ENCODE measurements at regions not wholly inside any gene's neighbourhood (a gene's known extent, or its start where the extent isn't known, plus 50 kb on each side); places are given as distances from the start of the nearest gene placed in this dataset.

GRCh38 chr13:70424928-70425327 lies 316.7 kb upstream of the KLHL1 start:
- in situ Hi-C loops (cut with MboI; ENCODE audit: low sequenced_read_pairs) = no loop called here

DNA sequence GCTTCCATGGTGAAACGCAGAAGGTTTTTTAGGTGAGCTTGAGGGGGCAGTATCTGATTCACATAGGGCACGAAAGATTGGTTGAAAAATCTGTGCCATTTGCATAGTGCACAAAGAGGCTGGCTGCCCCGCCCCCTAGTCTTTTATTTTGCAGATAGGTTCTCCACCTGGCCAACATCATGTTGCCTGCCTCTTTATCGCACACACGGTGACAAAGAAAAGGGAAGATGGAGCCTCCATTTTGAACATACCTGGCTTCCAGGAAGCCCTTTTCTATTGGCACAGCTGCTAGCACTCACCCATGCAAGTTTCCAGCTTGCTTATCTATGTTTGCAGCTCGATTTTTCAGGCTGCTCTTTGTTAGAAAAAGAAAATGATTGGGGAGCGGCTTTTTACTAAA lies 316.2 kb upstream of the KLHL1 start:
- in situ Hi-C loops (cut with MboI; ENCODE audit: low sequenced_read_pairs) = no loop called here

GRCh38 chr13:70415136-70415535 lies 306.9 kb upstream of the KLHL1 start:
- in situ Hi-C loops (cut with MboI; ENCODE audit: low sequenced_read_pairs) = no loop called here

GRCh38 chr13:70408865-70409264 lies 300.6 kb upstream of the KLHL1 start:
- in situ Hi-C loops (cut with MboI; ENCODE audit: low sequenced_read_pairs) = no loop called here

DNA sequence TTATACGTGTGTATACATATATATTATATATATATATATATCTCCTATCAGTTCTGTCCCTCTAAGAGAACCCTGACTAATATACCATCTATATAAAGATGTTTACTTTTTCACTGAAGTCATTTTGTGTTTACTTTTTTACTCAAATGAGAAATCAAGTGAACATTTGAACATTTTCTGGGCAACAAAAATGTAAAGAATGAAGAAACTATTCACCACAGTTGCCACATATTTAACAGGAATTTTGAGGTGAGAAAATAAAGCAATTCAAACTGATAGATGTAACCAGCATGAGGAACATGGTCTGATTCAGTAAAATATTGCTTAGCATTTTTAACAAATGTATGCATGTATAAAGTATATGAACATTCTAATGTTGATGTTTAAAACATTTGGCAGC lies 299.2 kb upstream of the KLHL1 start:
- in situ Hi-C loops (cut with MboI; ENCODE audit: low sequenced_read_pairs) = no loop called here

DNA sequence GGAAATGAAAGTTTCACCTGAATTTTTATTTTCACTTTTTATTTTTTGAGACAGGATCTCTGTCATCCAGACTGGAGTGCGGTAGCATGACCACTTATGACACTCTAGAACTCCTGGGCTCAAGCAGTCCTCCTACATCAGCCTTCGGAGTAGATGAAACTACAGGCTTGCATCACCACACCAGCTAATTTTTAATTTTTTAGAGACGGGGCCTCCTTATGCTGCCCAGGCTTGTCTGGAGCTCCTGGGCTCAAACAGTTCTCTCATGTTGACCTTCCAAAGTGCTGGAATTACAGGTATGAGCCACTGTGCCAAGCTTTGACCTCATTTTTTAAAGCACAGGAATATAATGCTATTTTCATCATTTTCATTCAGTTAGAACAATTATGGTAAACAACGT lies 297.0 kb upstream of the KLHL1 start:
- in situ Hi-C loops (cut with MboI; ENCODE audit: low sequenced_read_pairs) = no loop called here

- in situ Hi-C loops (cut with MboI; ENCODE audit: low sequenced_read_pairs) = no loop called here
Measured at GRCh38 chr13:70394031-70394548, 285.8 kb upstream of the KLHL1 start.

GRCh38 chr13:70391678-70392077 lies 283.4 kb upstream of the KLHL1 start:
- in situ Hi-C loops (cut with MboI; ENCODE audit: low sequenced_read_pairs) = no loop called here

DNA sequence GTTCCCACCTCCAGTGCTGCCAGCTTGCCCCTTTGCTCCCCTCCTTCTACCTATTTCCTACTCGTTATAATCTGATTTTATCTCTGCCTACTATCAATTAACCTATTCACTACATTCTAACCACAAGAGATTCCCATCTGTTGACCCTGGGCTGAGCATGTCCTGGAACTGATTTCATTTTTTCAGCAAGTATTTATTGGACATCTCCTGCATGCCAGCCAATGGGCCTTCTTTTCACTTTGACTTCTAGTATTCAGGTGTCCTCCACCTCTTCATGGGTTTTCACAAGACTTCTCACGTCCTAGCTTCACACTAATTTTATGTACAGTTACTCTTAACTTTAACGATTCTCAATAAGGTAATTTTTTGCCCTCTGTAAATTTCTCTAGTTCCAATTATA lies 282.7 kb upstream of the KLHL1 start:
- in situ Hi-C loops (cut with MboI; ENCODE audit: low sequenced_read_pairs) = no loop called here

DNA sequence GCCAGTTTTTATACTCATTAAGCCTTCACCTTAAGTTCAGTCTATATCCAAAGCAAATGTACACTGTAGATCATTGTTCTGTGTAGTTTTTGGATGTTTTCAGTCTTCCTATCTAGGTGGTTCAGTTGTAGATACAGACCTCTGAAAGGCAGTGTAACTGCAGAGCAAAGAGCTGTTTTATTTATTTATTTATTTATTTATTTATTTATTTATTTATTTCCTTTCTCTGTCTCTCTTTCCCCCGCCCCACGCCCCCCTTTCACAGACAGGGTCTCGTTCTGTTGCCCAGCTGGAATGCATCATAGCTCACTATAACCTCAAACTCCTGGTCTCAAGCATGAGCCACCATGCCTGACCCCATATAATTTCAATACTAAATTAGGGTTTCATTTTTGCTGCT lies 281.8 kb upstream of the KLHL1 start:
- in situ Hi-C loops (cut with MboI; ENCODE audit: low sequenced_read_pairs) = no loop called here

GRCh38 chr13:70388935-70389334 lies 280.7 kb upstream of the KLHL1 start:
- in situ Hi-C loops (cut with MboI; ENCODE audit: low sequenced_read_pairs) = no loop called here

GRCh38 chr13:70386919-70387318 lies 278.7 kb upstream of the KLHL1 start:
- in situ Hi-C loops (cut with MboI; ENCODE audit: low sequenced_read_pairs) = no loop called here

DNA sequence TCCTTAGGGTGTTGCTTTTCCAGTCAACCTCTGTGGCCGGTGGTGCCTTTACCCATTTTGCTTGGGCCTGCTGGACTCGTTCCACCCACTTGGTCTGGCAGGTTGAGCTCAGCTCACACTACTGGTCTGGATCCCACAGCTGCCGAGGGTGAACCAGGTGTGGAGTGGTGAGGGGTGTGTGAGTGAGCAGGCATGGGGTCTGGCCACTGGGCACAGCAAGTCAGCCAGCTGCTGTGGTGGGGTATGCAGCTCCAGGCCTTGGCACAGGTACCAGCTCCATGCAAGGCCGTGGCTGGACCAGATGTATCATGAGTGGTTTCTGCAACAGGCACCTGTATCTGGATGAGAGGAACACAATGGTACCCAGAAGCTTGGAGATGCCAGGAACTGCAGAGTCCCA lies 277.6 kb upstream of the KLHL1 start:
- in situ Hi-C loops (cut with MboI; ENCODE audit: low sequenced_read_pairs) = no loop called here

GRCh38 chr13:70384156-70384555 lies 275.9 kb upstream of the KLHL1 start:
- in situ Hi-C loops (cut with MboI; ENCODE audit: low sequenced_read_pairs) = no loop called here

DNA sequence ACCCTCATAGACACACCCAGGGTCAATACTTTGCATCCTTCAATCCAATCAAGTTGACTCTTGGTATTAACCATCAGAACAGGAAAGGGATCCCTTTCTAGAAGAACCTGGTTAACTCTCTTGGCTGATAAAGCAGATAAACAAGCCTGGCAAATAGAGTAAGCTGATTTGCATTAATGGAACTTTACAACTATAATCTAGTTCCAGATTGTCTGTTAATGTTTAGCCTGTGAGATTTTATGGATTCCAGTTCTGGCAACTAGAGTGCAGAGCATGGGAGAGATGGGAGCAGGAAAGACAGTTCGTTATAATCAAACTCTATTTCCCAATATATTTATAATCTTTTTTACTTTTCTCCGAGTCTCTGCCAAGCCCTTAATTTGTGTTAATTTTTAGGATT lies 272.6 kb upstream of the KLHL1 start:
- in situ Hi-C loops (cut with MboI; ENCODE audit: low sequenced_read_pairs) = no loop called here

DNA sequence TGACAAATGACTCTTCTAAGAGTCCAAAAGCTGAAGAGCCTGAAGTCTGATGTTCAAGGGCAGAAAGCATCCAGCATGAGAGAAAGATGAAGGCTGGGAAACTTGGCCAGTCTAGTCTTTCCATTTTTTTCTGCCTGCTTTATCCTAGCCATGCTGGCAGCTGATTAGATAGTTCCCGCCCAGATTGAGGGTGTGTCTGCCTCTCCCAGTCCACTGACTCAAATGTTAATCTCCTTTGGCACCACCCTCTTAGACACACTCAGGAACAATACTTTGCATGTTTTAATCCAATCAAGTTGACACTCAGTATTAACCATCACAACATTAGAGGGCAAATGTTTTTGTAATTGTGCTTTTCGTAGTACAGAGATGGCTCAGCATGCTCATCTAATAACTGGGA lies 267.5 kb upstream of the KLHL1 start:
- in situ Hi-C loops (cut with MboI; ENCODE audit: low sequenced_read_pairs) = no loop called here

DNA sequence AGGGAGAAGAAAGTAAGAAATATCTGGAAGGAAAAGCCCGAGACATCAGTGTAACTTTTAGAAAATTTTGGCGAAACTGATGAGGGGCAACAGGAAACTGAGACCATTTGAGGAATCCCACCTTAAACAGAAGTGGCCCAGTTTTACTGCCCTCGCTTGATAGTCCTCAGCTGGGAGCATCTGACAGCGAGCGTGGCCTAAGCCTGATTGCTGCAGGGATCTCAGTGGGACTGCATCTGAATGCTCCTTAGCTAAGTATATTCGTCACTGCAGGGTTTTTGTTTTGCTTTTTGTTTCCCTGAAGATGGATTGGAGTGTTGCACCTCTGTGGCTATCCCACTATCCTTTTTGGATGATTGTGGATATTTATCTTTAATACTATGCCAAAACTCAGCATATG lies 262.7 kb upstream of the KLHL1 start:
- in situ Hi-C loops (cut with MboI; ENCODE audit: low sequenced_read_pairs) = no loop called here

GRCh38 chr13:70366720-70367119 lies 258.5 kb upstream of the KLHL1 start:
- in situ Hi-C loops (cut with MboI; ENCODE audit: low sequenced_read_pairs) = no loop called here

DNA sequence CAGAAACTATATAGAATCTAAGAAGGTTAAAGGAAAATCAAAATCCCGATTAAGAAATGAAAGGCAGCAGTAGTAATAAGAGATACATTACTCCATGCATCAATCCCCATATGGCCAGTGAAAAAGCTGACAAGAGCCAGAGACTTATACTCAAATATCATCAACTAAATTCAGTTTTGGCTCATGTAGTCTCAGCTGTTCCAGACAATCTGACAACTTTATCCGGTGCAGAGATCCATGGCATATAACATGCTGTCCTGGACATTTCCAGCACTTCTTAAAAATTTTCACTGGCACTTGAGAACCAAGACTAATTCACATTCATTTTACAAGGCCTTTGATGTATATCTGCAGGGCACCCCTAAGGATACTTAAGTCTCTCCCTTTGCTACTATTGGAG lies 255.7 kb upstream of the KLHL1 start:
- in situ Hi-C loops (cut with MboI; ENCODE audit: low sequenced_read_pairs) = no loop called here

DNA sequence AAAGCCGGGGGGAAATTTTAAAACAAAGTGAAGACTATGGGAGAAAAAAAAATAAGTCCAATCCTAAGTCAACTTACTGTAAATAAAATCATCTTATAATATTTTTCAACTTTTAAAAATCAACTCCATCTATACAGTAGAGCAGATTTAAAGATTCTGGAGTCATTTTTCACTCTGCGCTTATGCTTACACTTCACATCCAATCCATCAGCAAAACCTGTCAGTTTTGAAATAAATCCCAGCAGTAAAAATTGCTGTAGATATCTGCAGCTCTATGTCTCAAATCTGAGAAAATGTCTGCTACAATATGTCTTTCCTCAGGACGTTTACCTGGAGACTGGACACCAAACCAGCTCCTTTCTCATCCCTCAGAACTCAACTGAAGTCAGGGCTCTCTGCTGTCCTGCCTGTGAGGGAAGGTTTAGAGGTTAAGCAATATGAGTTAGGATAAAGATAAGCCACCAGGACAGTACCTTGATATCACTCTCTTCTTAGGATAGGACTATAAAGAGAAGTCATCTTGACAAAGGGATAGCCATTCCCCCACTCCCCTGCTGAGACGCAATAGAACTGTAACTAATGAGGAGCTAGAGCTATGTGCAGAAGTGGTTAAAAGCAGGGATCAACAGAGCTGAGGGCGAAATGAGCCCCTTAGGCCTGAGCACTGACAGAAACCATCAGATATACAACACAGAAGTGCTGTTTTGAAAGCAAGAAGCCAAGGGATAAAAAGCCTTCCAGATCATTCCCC lies 254.7 kb upstream of the KLHL1 start:
- in situ Hi-C loops (cut with MboI; ENCODE audit: low sequenced_read_pairs) = no loop called here

GRCh38 chr13:70357031-70357430 lies 248.8 kb upstream of the KLHL1 start:
- in situ Hi-C loops (cut with MboI; ENCODE audit: low sequenced_read_pairs) = no loop called here

DNA sequence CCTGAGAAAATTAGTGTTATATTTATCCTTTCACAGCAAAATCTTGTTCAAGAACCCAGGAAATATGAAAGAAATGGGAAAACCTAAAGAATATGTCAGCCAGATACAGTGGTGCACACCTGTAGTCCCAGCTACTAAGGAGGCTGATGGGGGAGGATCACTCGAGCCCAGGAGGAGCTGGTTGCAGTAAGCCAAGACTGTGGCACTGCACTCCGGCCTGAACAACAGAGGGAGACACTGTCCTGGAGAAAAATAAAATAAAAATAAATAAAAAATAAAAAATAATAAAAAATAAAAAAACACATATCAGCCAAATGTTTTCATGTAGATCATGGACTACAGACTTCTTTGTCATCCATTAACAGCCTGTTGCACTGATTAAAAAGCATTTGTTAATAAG lies 244.8 kb upstream of the KLHL1 start:
- in situ Hi-C loops (cut with MboI; ENCODE audit: low sequenced_read_pairs) = no loop called here
